ENCODE measurements at regions not wholly inside any gene's neighbourhood (a gene's known extent, or its start where the extent isn't known, plus 50 kb on each side); places are given as distances from the start of the nearest gene placed in this dataset.

DNA sequence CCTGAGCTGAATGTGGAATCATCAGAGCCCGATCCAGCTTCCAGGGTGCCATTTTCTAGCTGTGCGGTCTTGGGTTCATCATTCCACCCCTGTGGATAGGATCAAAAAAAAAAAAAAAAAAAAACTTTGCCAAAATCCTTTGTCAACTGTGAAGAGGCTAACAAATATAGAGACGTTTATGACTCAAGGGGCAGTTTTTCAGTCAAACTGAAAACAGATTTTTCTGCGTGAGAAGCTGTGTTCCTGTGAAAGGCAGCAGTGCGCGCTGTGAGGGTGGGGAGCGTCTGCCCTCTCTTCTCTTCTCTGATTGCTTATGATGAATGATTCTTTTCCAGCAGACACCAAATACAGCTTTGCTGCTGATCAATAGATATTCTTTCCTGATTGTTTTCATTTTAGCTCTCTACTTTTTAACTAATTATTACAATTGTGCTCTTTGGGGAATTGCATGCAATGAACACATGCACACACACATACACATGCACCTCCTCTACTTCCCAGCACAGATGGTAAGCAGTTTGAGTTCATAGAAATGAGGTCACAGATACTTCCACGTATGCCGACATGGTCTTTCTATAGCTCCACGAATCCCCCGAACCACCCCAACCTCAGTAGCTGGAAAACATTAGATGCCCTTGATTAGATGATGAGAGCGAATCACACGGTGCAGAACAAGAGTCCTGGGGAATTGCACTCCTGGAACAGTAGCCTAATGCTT is 175.4 kb downstream of the NRP2 start:
- Histone ChIP-seq H3K4me3 (no peak overlapping the region), H3K27ac (no peak overlapping the region), H3K27me3 (peaks cover 0 to 2% (median 0%) of the 10 kb centered on the region in 3 donors), H3K4me1 (peaks cover 0 to 8% of the 10 kb centered on the region in 2 donors), H3K9me3 (no peaks in the 10 kb centered on the region), H3K36me3 (no peaks in the 10 kb centered on the region)
- intact Hi-C loops (cut with DNase I; ENCODE audit: low total_unique reads): no loop called here
- ATAC-seq (no peak), DNase-seq (no peak)
- in situ Hi-C loops (cut with MboI; ENCODE audit: low sequenced_read_pairs in 4 of 4): no loop called here
- TF ChIP-seq POLR2A (IDR thresholded peaks at IDR 0.05): no peak
- TF ChIP-seq, protein P1, sequence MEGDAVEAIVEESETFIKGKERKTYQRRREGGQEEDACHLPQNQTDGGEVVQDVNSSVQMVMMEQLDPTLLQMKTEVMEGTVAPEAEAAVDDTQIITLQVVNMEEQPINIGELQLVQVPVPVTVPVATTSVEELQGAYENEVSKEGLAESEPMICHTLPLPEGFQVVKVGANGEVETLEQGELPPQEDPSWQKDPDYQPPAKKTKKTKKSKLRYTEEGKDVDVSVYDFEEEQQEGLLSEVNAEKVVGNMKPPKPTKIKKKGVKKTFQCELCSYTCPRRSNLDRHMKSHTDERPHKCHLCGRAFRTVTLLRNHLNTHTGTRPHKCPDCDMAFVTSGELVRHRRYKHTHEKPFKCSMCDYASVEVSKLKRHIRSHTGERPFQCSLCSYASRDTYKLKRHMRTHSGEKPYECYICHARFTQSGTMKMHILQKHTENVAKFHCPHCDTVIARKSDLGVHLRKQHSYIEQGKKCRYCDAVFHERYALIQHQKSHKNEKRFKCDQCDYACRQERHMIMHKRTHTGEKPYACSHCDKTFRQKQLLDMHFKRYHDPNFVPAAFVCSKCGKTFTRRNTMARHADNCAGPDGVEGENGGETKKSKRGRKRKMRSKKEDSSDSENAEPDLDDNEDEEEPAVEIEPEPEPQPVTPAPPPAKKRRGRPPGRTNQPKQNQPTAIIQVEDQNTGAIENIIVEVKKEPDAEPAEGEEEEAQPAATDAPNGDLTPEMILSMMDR (IDR thresholded peaks at IDR 0.05 in 4 of 5, conservative IDR thresholded peaks at IDR 0.05 in 1 of 5): no peak

DNA sequence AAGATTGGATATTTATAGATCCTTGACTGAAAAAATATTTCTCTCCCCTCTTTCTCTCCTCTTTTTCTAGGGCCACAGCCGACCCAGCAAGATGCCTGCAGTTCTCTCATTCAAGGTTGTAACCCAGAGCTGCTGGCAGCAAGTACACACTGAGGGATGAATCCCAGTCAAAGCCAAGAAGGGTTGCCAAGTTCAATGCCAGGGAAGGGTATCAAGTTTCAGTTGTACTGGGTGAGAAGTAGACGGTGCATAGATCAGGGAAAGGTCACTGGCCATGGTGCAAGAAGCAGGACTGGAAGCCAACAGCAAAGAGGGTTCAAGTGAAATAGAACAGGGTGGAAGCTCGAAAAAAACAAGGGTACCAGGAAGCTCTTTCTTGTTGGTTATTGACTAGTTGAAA is 170.2 kb downstream of the NRP2 start:
- Histone ChIP-seq H3K27ac (no peak overlapping the region), H3K27me3 (no peaks in the 10 kb centered on the region), H3K4me1 (peaks cover 0 to 15% of the 10 kb centered on the region in 2 donors), H3K4me3 (no peak overlapping the region), H3K36me3 (no peaks in the 10 kb centered on the region), H3K9me3 (no peaks in the 10 kb centered on the region)
- DNase-seq (peak; percentile 21 to 71), ATAC-seq (peak; percentile 96 to 100)
- TF ChIP-seq, protein P1 (IDR thresholded peaks at IDR 0.05 in 4 of 5, conservative IDR thresholded peaks at IDR 0.05 in 1 of 5): no peak
- no peak for TF ChIP-seq POLR2A (IDR thresholded peaks at IDR 0.05)
- in situ Hi-C loops (cut with MboI; ENCODE audit: low sequenced_read_pairs in 4 of 4): no loop called here
- intact Hi-C loops (cut with DNase I; ENCODE audit: low total_unique reads): no loop called here

DNA sequence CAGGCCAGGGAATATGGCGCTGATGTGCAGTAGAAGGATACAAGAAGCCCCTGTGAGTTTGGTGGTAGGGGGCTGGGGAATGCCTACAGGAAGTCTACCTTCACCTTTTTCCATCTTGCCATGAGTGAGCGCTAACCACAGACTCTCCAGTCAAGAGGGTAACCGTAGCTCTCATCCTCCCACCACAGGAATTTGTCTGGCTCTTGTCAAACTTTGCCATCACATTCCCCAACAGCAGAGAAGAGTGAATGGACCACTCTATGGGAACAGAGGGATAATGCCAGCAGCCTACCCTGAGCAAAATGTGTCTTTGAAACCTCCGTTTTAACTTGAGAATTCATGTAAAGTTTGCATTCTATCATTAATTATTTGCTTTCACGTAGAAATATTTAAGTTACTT is 168.3 kb downstream of the NRP2 start:
- DNase-seq (no peak), ATAC-seq (no peak)
- Histone ChIP-seq H3K36me3 (no peaks in the 10 kb centered on the region), H3K27ac (no peak overlapping the region), H3K4me1 (peaks cover 0 to 15% of the 10 kb centered on the region in 2 donors), H3K27me3 (no peaks in the 10 kb centered on the region), H3K4me3 (no peak overlapping the region), H3K9me3 (no peaks in the 10 kb centered on the region)
- in situ Hi-C loops (cut with MboI; ENCODE audit: low sequenced_read_pairs in 4 of 4): no loop called here
- intact Hi-C loops (cut with DNase I; ENCODE audit: low total_unique reads): no loop called here
- TF ChIP-seq POLR2A (IDR thresholded peaks at IDR 0.05): no peak
- TF ChIP-seq, protein P1 (IDR thresholded peaks at IDR 0.05 in 4 of 5, conservative IDR thresholded peaks at IDR 0.05 in 1 of 5): no peak

DNA sequence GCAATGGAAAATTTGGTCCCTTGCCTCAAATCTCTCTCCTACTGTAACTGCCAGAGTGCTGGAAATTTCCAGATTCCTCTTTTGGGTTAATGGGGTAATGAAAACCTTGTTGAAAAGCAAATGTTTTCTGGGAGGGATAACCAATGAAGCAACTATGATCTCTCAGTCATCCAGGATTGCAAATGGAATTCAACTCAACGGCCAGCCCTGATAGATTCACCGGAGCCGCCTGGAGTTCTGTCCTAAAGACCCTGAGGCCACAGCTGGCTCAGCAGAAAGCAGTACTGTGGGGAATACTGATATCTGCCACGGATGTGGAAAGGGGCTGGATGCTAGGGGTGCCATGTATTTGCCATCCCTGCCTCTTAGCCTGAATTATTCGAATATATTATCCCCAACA is 167.8 kb downstream of the NRP2 start:
- TF ChIP-seq, protein P1 (IDR thresholded peaks at IDR 0.05 in 4 of 5, conservative IDR thresholded peaks at IDR 0.05 in 1 of 5): no peak
- no peak for TF ChIP-seq POLR2A (IDR thresholded peaks at IDR 0.05)
- Histone ChIP-seq H3K27ac (no peak overlapping the region), H3K4me1 (peaks cover 0 to 15% of the 10 kb centered on the region in 2 donors), H3K27me3 (no peaks in the 10 kb centered on the region), H3K4me3 (no peak overlapping the region), H3K36me3 (no peaks in the 10 kb centered on the region), H3K9me3 (no peaks in the 10 kb centered on the region)
- DNase-seq: no peak
- intact Hi-C loops (cut with DNase I; ENCODE audit: low total_unique reads) (no loop called here), in situ Hi-C loops (cut with MboI; ENCODE audit: low sequenced_read_pairs in 4 of 4) (no loop called here)
- ATAC-seq: no peak

DNA sequence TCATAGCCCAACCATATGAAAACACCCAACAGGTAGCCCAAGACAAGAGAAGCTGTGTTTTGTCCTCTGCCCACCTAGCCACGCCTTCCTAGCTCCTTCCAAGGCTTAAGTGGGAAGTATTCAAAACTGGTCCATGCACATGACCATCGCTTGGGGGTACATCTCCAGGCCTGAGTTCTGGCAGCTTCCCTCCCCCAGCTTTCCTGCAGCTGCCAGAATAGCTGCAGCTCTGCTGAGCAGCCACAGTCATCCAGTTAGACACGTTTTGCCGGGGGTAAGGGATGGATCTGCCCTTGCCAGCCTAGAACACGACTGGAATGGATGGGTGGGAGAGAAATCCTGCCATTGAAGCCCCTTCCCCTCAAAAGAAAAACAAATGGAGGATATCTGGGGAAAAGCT is 166.8 kb downstream of the NRP2 start:
- DNase-seq: no peak
- Histone ChIP-seq H3K9me3 (no peaks in the 10 kb centered on the region), H3K4me1 (peaks cover 0 to 15% of the 10 kb centered on the region in 2 donors), H3K4me3 (no peak overlapping the region), H3K27ac (no peak overlapping the region), H3K27me3 (no peaks in the 10 kb centered on the region), H3K36me3 (no peaks in the 10 kb centered on the region)
- in situ Hi-C loops (cut with MboI; ENCODE audit: low sequenced_read_pairs in 4 of 4): no loop called here
- ATAC-seq: no peak
- TF ChIP-seq, protein P1 (IDR thresholded peaks at IDR 0.05 in 4 of 5, conservative IDR thresholded peaks at IDR 0.05 in 1 of 5): no peak
- TF ChIP-seq POLR2A (IDR thresholded peaks at IDR 0.05): no peak
- intact Hi-C loops (cut with DNase I; ENCODE audit: low total_unique reads): no loop called here

All from gastrocnemius medialis (tissue), 4 donors.